ENCODE measurements at regions not wholly inside any gene's neighbourhood (a gene's known extent, or its start where the extent isn't known, plus 50 kb on each side); places are given as distances from the start of the nearest gene placed in this dataset.

DNA sequence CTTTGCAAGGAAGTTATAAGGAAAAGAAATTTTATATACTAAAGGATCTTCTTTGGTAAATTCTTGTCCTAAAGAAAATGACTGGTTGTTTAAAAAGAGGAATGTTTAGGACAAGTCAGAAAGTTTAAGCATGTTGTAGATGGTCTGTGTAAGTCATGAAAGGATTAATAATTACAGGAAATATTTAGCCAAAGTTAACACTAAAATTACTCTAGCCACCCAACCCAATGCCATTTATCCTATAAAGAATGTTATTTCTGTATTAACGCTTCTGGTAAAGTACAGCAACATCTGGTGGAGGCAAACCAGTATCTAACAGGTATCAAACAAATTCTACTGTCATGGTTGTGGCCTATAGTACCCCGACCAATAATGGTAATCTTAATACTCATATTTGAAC, 546.9 kb upstream of the PKDCC start:
- H3K4me3 ChIP-seq (replicated peaks in 1 of 2; ENCODE audit: low read depth in 2 of 2, low read length in 2 of 2): no peak overlapping the region
- no peak for DNase-seq (ENCODE audit: low read depth in 2 of 2)
- TF ChIP-seq, protein P1, sequence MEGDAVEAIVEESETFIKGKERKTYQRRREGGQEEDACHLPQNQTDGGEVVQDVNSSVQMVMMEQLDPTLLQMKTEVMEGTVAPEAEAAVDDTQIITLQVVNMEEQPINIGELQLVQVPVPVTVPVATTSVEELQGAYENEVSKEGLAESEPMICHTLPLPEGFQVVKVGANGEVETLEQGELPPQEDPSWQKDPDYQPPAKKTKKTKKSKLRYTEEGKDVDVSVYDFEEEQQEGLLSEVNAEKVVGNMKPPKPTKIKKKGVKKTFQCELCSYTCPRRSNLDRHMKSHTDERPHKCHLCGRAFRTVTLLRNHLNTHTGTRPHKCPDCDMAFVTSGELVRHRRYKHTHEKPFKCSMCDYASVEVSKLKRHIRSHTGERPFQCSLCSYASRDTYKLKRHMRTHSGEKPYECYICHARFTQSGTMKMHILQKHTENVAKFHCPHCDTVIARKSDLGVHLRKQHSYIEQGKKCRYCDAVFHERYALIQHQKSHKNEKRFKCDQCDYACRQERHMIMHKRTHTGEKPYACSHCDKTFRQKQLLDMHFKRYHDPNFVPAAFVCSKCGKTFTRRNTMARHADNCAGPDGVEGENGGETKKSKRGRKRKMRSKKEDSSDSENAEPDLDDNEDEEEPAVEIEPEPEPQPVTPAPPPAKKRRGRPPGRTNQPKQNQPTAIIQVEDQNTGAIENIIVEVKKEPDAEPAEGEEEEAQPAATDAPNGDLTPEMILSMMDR (IDR thresholded peaks at IDR 0.05; ENCODE audit: low read depth, low read length): no peak

DNA sequence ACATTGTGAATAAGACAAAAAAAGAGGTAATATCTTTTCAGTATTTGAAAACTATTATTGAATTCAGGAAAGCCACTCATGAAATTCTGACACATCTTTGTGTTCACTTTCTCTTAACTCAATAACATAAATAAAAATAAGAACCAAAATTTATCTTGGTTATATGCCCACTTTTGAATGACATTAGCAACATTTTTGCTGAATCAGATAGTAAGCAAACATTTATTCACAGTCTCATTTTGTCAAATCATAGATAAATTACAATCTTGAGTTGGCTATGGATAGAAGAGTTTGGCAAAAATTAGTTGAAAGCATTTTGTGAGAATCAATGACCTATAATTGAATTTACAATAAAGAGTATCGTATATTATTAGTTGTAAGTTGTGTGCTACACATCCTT, 545.1 kb upstream of the PKDCC start:
- H3K4me3 ChIP-seq (replicated peaks in 1 of 2; ENCODE audit: low read depth in 2 of 2, low read length in 2 of 2): no peak overlapping the region
- TF ChIP-seq, protein P1 (IDR thresholded peaks at IDR 0.05; ENCODE audit: low read depth, low read length): no peak
- no peak for DNase-seq (ENCODE audit: low read depth in 2 of 2)

GRCh38 chr2:41504532-41504931, 543.3 kb upstream of the PKDCC start:
- DNase-seq (ENCODE audit: low read depth in 2 of 2): no peak
- no peak overlapping the region for H3K4me3 ChIP-seq (replicated peaks in 1 of 2; ENCODE audit: low read depth in 2 of 2, low read length in 2 of 2)
- TF ChIP-seq, protein P1 (IDR thresholded peaks at IDR 0.05; ENCODE audit: low read depth, low read length): no peak

DNA sequence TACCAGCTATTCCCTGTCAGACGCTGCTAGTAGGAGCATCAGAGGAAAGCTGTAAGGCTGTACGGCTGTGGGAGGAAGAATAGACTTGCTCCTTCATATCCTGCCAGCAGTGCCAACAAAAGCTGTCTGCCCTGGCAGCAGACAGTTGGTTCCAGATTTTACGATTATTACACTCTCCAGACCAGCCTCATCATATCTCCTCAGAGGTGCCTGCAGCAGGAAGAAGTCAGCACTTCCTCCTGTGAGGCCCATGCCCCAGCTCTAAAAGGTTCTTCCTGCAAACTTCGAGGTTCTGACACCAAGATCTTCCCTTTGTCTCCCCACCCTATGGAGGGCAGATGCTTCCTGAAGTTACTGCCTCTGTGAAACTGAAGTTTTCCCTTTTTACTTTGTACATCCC, 537.7 kb upstream of the PKDCC start:
- TF ChIP-seq, protein P1 (IDR thresholded peaks at IDR 0.05; ENCODE audit: low read depth, low read length): no peak
- H3K4me3 ChIP-seq (replicated peaks in 1 of 2; ENCODE audit: low read depth in 2 of 2, low read length in 2 of 2): no peak overlapping the region

DNA sequence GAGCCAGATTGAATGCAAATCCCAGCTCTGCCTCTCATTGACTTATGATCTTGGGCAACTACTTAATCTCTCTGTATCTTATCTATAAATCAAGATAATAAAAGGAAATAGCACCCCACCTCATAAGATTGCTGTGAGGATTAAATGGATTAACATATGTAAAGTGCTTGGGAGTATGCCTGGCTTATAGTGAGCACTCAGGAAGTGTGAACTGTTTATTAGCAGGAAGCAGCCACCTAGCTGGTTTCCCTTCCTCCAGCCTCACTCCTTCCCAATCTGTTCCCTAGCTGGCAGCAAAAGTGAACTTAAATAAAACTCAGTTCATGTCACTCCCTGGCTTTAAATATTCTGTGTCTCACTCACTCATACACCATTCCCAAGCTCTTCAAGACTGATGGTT, 526.6 kb upstream of the PKDCC start:
- no peak for DNase-seq (ENCODE audit: low read depth in 2 of 2)
- TF ChIP-seq, protein P1 (IDR thresholded peaks at IDR 0.05; ENCODE audit: low read depth, low read length): no peak
- no peak overlapping the region for H3K4me3 ChIP-seq (replicated peaks in 1 of 2; ENCODE audit: low read depth in 2 of 2, low read length in 2 of 2)

More for the DNA sequence above, 537.7 kb upstream of the PKDCC start:
- no peak for DNase-seq (ENCODE audit: low read depth in 2 of 2)

- no peak for DNase-seq (ENCODE audit: low read depth in 2 of 2)
- TF ChIP-seq, protein P1 (IDR thresholded peaks at IDR 0.05; ENCODE audit: low read depth, low read length): no peak
- H3K4me3 ChIP-seq (replicated peaks in 1 of 2; ENCODE audit: low read depth in 2 of 2, low read length in 2 of 2): no peak overlapping the region
Observed at GRCh38 chr2:41527525-41528323, 520.1 kb upstream of the PKDCC start.

DNA sequence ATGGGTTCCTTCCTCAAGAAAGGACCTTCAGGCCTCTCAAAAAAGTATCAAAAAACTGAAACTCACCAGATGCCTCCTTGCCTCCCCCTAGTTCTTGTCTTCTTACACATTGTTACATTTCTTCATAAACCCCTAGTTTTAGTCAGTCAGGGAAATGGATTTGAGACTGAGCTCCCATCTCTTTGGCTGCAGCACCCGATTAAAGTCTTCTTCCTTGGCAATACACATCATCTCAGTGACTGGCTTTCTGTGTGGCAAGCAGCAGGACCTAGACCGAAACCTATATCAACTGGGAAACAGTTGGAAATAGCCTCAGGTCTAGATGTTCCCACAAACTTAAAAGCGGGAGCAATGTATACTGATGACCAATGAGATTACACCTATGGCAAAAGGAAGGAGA, 512.2 kb upstream of the PKDCC start:
- no peak overlapping the region for H3K4me3 ChIP-seq (replicated peaks in 1 of 2; ENCODE audit: low read depth in 2 of 2, low read length in 2 of 2)
- no peak for DNase-seq (ENCODE audit: low read depth in 2 of 2)
- TF ChIP-seq, protein P1 (IDR thresholded peaks at IDR 0.05; ENCODE audit: low read depth, low read length): no peak

All from cardiac fibroblast (primary cell).